Chondrocyte (in vitro differentiated cells): ENCODE measurements at regions not wholly inside any gene's neighbourhood (a gene's known extent, or its start where the extent isn't known, plus 50 kb on each side); places are given as distances from the start of the nearest gene placed in this dataset.

ENCODE experiments used
- DNase-seq: peaks from one replicate; pipeline ENCODE4 v3.0.0; 2021; ENCODE audit warnings: mixed read lengths, low spot score
- H3K27ac Mint-ChIP-seq: one replicate; pipeline ENCODE4 v1.8.0; 2021; ENCODE audit warnings: mild to moderate bottlenecking, moderate library complexity, mixed read lengths; ENCODE audit not compliant: unreplicated experiment
- H3K27me3 Mint-ChIP-seq: 2 replicates; pipeline ENCODE4 v1.8.0; 2021; ENCODE audit warnings: low read depth, mixed read lengths
- H3K36me3 Mint-ChIP-seq: 2 replicates; pipeline ENCODE4 v1.8.0; 2021; ENCODE audit warnings: low read depth, mixed read lengths
- H3K4me1 Mint-ChIP-seq: 2 replicates; pipeline ENCODE4 v1.8.0; 2021; ENCODE audit warnings: low read depth, mild to moderate bottlenecking, mixed read lengths
- H3K4me3 Mint-ChIP-seq: one replicate; pipeline ENCODE4 v1.8.0; 2021; ENCODE audit warnings: mild to moderate bottlenecking, moderate library complexity, mixed read lengths; ENCODE audit not compliant: unreplicated experiment
- H3K9me3 Mint-ChIP-seq: 2 replicates; pipeline ENCODE4 v1.8.0; 2021; ENCODE audit warnings: low read depth, mixed read lengths
- TF ChIP-seq, protein P1 (sequence below): fragments of 200-600 bp; sonication (generic); IDR thresholded peaks from 2 replicates; pipeline ENCODE4 v1.5.0; 2021; ENCODE audit warnings: antibody characterized with exemption, mild to moderate bottlenecking, moderate library complexity

GRCh38 chr3:152104847-152105415, 163.8 kb upstream of the MBNL1 start:
- H3K27me3 Mint-ChIP-seq: no peaks in the 10 kb centered on the region
- H3K36me3 Mint-ChIP-seq: no peaks in the 10 kb centered on the region
- H3K4me3 Mint-ChIP-seq: no peak overlapping the region
- H3K9me3 Mint-ChIP-seq: no peaks in the 10 kb centered on the region
- no peak for DNase-seq
- no peaks in the 10 kb centered on the region for H3K4me1 Mint-ChIP-seq
- H3K27ac Mint-ChIP-seq: no peak overlapping the region
- TF ChIP-seq, protein P1, sequence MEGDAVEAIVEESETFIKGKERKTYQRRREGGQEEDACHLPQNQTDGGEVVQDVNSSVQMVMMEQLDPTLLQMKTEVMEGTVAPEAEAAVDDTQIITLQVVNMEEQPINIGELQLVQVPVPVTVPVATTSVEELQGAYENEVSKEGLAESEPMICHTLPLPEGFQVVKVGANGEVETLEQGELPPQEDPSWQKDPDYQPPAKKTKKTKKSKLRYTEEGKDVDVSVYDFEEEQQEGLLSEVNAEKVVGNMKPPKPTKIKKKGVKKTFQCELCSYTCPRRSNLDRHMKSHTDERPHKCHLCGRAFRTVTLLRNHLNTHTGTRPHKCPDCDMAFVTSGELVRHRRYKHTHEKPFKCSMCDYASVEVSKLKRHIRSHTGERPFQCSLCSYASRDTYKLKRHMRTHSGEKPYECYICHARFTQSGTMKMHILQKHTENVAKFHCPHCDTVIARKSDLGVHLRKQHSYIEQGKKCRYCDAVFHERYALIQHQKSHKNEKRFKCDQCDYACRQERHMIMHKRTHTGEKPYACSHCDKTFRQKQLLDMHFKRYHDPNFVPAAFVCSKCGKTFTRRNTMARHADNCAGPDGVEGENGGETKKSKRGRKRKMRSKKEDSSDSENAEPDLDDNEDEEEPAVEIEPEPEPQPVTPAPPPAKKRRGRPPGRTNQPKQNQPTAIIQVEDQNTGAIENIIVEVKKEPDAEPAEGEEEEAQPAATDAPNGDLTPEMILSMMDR: no peak

DNA sequence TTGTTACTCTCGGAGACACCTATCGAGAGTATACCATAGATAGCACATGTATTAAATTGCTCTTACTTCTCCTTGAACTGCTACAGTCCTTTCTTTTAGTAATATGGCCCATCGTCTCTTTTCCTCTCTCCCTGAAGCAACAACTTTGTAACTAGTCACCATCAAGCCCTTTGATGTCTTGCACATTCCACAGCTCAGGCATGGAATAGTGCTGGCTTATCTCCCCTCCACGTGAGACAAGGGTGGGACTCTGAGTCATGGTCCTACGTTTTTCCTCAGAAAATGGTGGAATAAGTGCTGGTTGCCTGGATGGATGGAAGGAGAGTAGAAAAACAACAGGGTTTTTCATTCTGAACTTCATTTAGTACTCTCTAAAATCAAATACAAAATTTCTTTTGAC, 163.3 kb upstream of the MBNL1 start:
- H3K4me1 Mint-ChIP-seq: no peaks in the 10 kb centered on the region
- H3K9me3 Mint-ChIP-seq: no peaks in the 10 kb centered on the region
- no peak for DNase-seq
- H3K36me3 Mint-ChIP-seq: no peaks in the 10 kb centered on the region
- H3K4me3 Mint-ChIP-seq: no peak overlapping the region
- TF ChIP-seq, protein P1: no peak
- no peaks in the 10 kb centered on the region for H3K27me3 Mint-ChIP-seq
- H3K27ac Mint-ChIP-seq: no peak overlapping the region

DNA sequence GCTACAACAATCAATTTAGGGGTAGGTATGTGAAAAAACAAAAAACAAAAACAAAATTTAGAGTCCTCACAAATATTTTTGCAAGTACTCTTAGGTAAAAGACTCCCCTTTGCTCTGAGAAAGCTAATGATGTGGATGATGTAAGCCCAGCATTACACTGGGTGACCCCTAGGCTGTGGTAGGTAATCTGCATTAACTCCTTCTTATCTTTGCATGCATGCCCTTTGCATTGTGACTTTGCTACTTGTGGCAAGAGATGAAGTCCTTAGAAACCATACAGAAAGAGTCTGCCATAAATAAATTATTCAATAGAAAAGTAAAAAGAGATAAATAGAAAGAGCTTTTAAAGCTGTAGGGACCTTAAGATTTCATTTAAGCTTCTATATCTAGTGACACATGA, 159.7 kb upstream of the MBNL1 start:
- H3K27me3 Mint-ChIP-seq: no peaks in the 10 kb centered on the region
- no peak overlapping the region for H3K27ac Mint-ChIP-seq
- no peaks in the 10 kb centered on the region for H3K36me3 Mint-ChIP-seq
- TF ChIP-seq, protein P1: no peak
- no peak for DNase-seq
- no peak overlapping the region for H3K4me3 Mint-ChIP-seq
- H3K4me1 Mint-ChIP-seq: peaks cover 5% of the 10 kb centered on the region
- H3K9me3 Mint-ChIP-seq: no peaks in the 10 kb centered on the region

GRCh38 chr3:152113413-152113812, 155.3 kb upstream of the MBNL1 start:
- no peaks in the 10 kb centered on the region for H3K36me3 Mint-ChIP-seq
- H3K27me3 Mint-ChIP-seq: no peaks in the 10 kb centered on the region
- DNase-seq: no peak
- no peak overlapping the region for H3K4me3 Mint-ChIP-seq
- no peak overlapping the region for H3K27ac Mint-ChIP-seq
- H3K4me1 Mint-ChIP-seq: peaks cover 8% of the 10 kb centered on the region
- TF ChIP-seq, protein P1: no peak
- no peaks in the 10 kb centered on the region for H3K9me3 Mint-ChIP-seq

GRCh38 chr3:152113992-152114651, 154.6 kb upstream of the MBNL1 start:
- DNase-seq: no peak
- peaks cover 8% of the 10 kb centered on the region for H3K4me1 Mint-ChIP-seq

More at GRCh38 chr3:152113992-152114651, 154.6 kb upstream of the MBNL1 start:
- Mint-ChIP-seq H3K4me3 (no peak overlapping the region), H3K27ac (no peak overlapping the region), H3K36me3 (no peaks in the 10 kb centered on the region), H3K9me3 (no peaks in the 10 kb centered on the region), H3K27me3 (no peaks in the 10 kb centered on the region)
- TF ChIP-seq, protein P1: no peak
